Osteoblast (primary cell): ENCODE measurements at regions not wholly inside any gene's neighbourhood (a gene's known extent, or its start where the extent isn't known, plus 50 kb on each side); places are given as distances from the start of the nearest gene placed in this dataset.
A peak's percentile ranks its signal among the peaks of the same experiment; 100 is the strongest.

Experiments
- DNase-seq: peaks from one replicate; pipeline ENCODE4 v3.0.0; 2011; ENCODE audit warnings: low spot score, mixed read lengths; ENCODE audit not compliant: insufficient read length; ENCODE audit errors: missing footprints
- H2AFZ ChIP-seq: 2 replicates; pipeline ENCODE4 v1.6.0; 2011; ENCODE audit warnings: mild to moderate bottlenecking, low read length
- H3K27ac ChIP-seq: 2 replicates; pipeline ENCODE4 v1.5.1; 2011; ENCODE audit warnings: mild to moderate bottlenecking, low read depth, low read length, moderate library complexity
- H3K27me3 ChIP-seq: 2 replicates; pipeline ENCODE4 v1.6.0; 2012; ENCODE audit warnings: mild to moderate bottlenecking, control low read depth, inconsistent platforms, low read length, moderate library complexity; ENCODE audit not compliant: insufficient read depth
- H3K36me3 ChIP-seq: 2 replicates; pipeline ENCODE4 v1.5.1; 2011; ENCODE audit warnings: mild to moderate bottlenecking, low read length, control low read depth, moderate library complexity; ENCODE audit not compliant: insufficient read depth
- H3K4me1 ChIP-seq: 2 replicates; pipeline ENCODE4 v1.5.1; 2011; ENCODE audit warnings: mild to moderate bottlenecking, low read length, control low read depth, moderate library complexity; ENCODE audit not compliant: insufficient read depth
- H3K4me2 ChIP-seq: 2 replicates; pipeline ENCODE4 v1.6.0; 2011; ENCODE audit warnings: mild to moderate bottlenecking, low read length; ENCODE audit not compliant: insufficient read depth
- H3K4me3 ChIP-seq: fragments of 200-600 bp; sonication (generic); 3 replicates; pipeline ENCODE4 v1.5.1; 2012; ENCODE audit warnings: mild to moderate bottlenecking, low read length, inconsistent platforms; ENCODE audit not compliant: insufficient read depth
- H3K79me2 ChIP-seq: 2 replicates; pipeline ENCODE4 v1.6.0; 2012; ENCODE audit warnings: mild to moderate bottlenecking, low read length, control low read depth, inconsistent platforms; ENCODE audit not compliant: insufficient read depth
- H3K9me3 ChIP-seq: 2 replicates; pipeline ENCODE4 v1.5.1; 2011; ENCODE audit warnings: low read depth, low read length, control low read depth
- H4K20me1 ChIP-seq: 2 replicates; pipeline ENCODE4 v1.6.0; 2012; ENCODE audit warnings: mild to moderate bottlenecking, low read length, control low read depth; ENCODE audit not compliant: insufficient read depth
- CTCF ChIP-seq: IDR thresholded peaks from 2 replicates; pipeline ENCODE4 v1.5.1; 2011; ENCODE audit warnings: mild to moderate bottlenecking, low read depth, low read length, moderate library complexity; ENCODE audit errors: extremely low read depth

GRCh38 chr18:61245276-61245675 is 88.0 kb upstream of the CDH20 start:
- Histone ChIP-seq H3K9me3 (no peaks in the 10 kb centered on the region), H3K36me3 (no peaks in the 10 kb centered on the region), H3K79me2 (no peaks in the 10 kb centered on the region), H2AFZ (no peak overlapping the region), H3K4me3 (no peak overlapping the region), H3K27me3 (no peaks in the 10 kb centered on the region), H3K4me1 (no peaks in the 10 kb centered on the region), H3K27ac (no peak overlapping the region), H4K20me1 (no peaks in the 10 kb centered on the region), H3K4me2 (no peak overlapping the region)
- TF ChIP-seq CTCF = no peak
- DNase-seq = no peak

- H3K4me1 ChIP-seq = no peaks in the 10 kb centered on the region
- H3K4me2 ChIP-seq = no peak overlapping the region
- no peaks in the 10 kb centered on the region for H3K36me3 ChIP-seq
- H3K27me3 ChIP-seq = no peaks in the 10 kb centered on the region
- no peak overlapping the region for H3K27ac ChIP-seq
- H3K79me2 ChIP-seq = no peaks in the 10 kb centered on the region
- TF ChIP-seq CTCF = no peak
- no peaks in the 10 kb centered on the region for H3K9me3 ChIP-seq
- no peak for DNase-seq
- H2AFZ ChIP-seq = no peak overlapping the region
- no peak overlapping the region for H3K4me3 ChIP-seq
- H4K20me1 ChIP-seq = no peaks in the 10 kb centered on the region
These were observed 84.6 kb upstream of the CDH20 start for GRCh38 chr18:61248589-61248988.

GRCh38 chr18:61256291-61256690 is 76.9 kb upstream of the CDH20 start:
- DNase-seq = peak; percentile 9
- Histone ChIP-seq H3K4me2 (no peak overlapping the region), H3K27ac (no peak overlapping the region), H3K4me1 (no peaks in the 10 kb centered on the region), H3K27me3 (no peaks in the 10 kb centered on the region), H3K79me2 (no peaks in the 10 kb centered on the region), H4K20me1 (no peaks in the 10 kb centered on the region), H3K4me3 (no peak overlapping the region), H3K9me3 (no peaks in the 10 kb centered on the region), H3K36me3 (no peaks in the 10 kb centered on the region), H2AFZ (no peak overlapping the region)
- no peak for TF ChIP-seq CTCF

- no peaks in the 10 kb centered on the region for H3K4me1 ChIP-seq
- H3K4me2 ChIP-seq = no peak overlapping the region
- no peaks in the 10 kb centered on the region for H3K79me2 ChIP-seq
- no peak overlapping the region for H3K4me3 ChIP-seq
- no peak overlapping the region for H3K27ac ChIP-seq
- no peaks in the 10 kb centered on the region for H3K36me3 ChIP-seq
- H3K27me3 ChIP-seq = no peaks in the 10 kb centered on the region
- no peaks in the 10 kb centered on the region for H4K20me1 ChIP-seq
- no peaks in the 10 kb centered on the region for H3K9me3 ChIP-seq
- no peak overlapping the region for H2AFZ ChIP-seq
- DNase-seq = no peak
- TF ChIP-seq CTCF = no peak
These were observed 71.4 kb upstream of the CDH20 start for GRCh38 chr18:61261870-61262269.
